HG03097 (cell line): ENCODE measurements at regions not wholly inside any gene's neighbourhood (a gene's known extent, or its start where the extent isn't known, plus 50 kb on each side); places are given as distances from the start of the nearest gene placed in this dataset.

Experiments used
- ATAC-seq: cut with Tn5 transposase; IDR thresholded peaks from one replicate; pipeline ENCODE4 v1.9.1; 2021; ENCODE audit not compliant: unreplicated experiment, low FRiP score

- no peak for ATAC-seq
Observed at GRCh38 chr11:91880660-91881059, 344.0 kb upstream of the FAT3 start.

- no peak for ATAC-seq
Observed at GRCh38 chr11:91876746-91877145, 347.9 kb upstream of the FAT3 start.

GRCh38 chr11:91872243-91872642 lies 352.4 kb upstream of the FAT3 start:
- ATAC-seq: no peak

- ATAC-seq: no peak
Observed at GRCh38 chr11:91871791-91872190, 352.8 kb upstream of the FAT3 start.

GRCh38 chr11:91871048-91871447 lies 353.6 kb upstream of the FAT3 start:
- no peak for ATAC-seq

GRCh38 chr11:91869686-91870085 lies 354.9 kb upstream of the FAT3 start:
- ATAC-seq: no peak

- no peak for ATAC-seq
Observed at GRCh38 chr11:91866642-91867041, 358.0 kb upstream of the FAT3 start.

- no peak for ATAC-seq
Observed at GRCh38 chr11:91860661-91861060, 364.0 kb upstream of the FAT3 start.

- no peak for ATAC-seq
Observed at GRCh38 chr11:91859666-91860065, 365.0 kb upstream of the FAT3 start.

GRCh38 chr11:91857179-91857578 lies 367.4 kb upstream of the FAT3 start:
- no peak for ATAC-seq

GRCh38 chr11:91854780-91855179 lies 369.8 kb upstream of the FAT3 start:
- no peak for ATAC-seq

GRCh38 chr11:91854171-91854570 lies 370.4 kb upstream of the FAT3 start:
- ATAC-seq: no peak

- no peak for ATAC-seq
Observed at GRCh38 chr11:91851908-91852307, 372.7 kb upstream of the FAT3 start.

- no peak for ATAC-seq
Observed at GRCh38 chr11:91850533-91851275, 373.9 kb upstream of the FAT3 start.

- ATAC-seq: no peak
Observed at GRCh38 chr11:91850021-91850420, 374.6 kb upstream of the FAT3 start.

GRCh38 chr11:91846649-91847048 lies 378.0 kb upstream of the FAT3 start:
- ATAC-seq: no peak

GRCh38 chr11:91846002-91846401 lies 378.6 kb upstream of the FAT3 start:
- ATAC-seq: no peak

GRCh38 chr11:91840640-91841240 lies 383.9 kb upstream of the FAT3 start:
- no peak for ATAC-seq

GRCh38 chr11:91837411-91838330 lies 386.9 kb upstream of the FAT3 start:
- ATAC-seq: no peak

GRCh38 chr11:91835051-91835560 lies 389.5 kb upstream of the FAT3 start:
- no peak for ATAC-seq

- no peak for ATAC-seq
Observed at GRCh38 chr11:91828901-91829300, 395.7 kb upstream of the FAT3 start.
